Mesothelial cell of epicardium (in vitro differentiated cells): ENCODE measurements at regions not wholly inside any gene's neighbourhood (a gene's known extent, or its start where the extent isn't known, plus 50 kb on each side); places are given as distances from the start of the nearest gene placed in this dataset.

Experiments used
- DNase-seq, 2 experiments: peaks; one replicate each; pipeline ENCODE4 v3.0.0; 2021; ENCODE audit warnings: low spot score in 2 of 2; ENCODE audit not compliant: unreplicated experiment in 2 of 2
- H3K27ac Mint-ChIP-seq: 2 replicates; pipeline ENCODE4 v1.8.0; 2021; ENCODE audit warnings: mixed read lengths
- H3K27me3 Mint-ChIP-seq: 2 replicates; pipeline ENCODE4 v1.8.0; 2021; ENCODE audit warnings: low read depth, mixed read lengths
- H3K36me3 Mint-ChIP-seq: 2 replicates; pipeline ENCODE4 v1.8.0; 2021; ENCODE audit warnings: mixed read lengths
- H3K4me1 Mint-ChIP-seq: 2 replicates; pipeline ENCODE4 v1.8.0; 2021; ENCODE audit warnings: mixed read lengths
- H3K4me3 Mint-ChIP-seq: 2 replicates; pipeline ENCODE4 v1.8.0; 2021; ENCODE audit warnings: mild to moderate bottlenecking, moderate library complexity, mixed read lengths
- H3K9me3 Mint-ChIP-seq: 2 replicates; pipeline ENCODE4 v1.8.0; 2021; ENCODE audit warnings: mixed read lengths
- CTCF ChIP-seq: fragments of 200-600 bp; sonication (generic); IDR thresholded peaks from one replicate; pipeline ENCODE4 v1.5.0; 2021; ENCODE audit warnings: antibody characterized with exemption; ENCODE audit not compliant: unreplicated experiment

GRCh38 chr5:166358127-166358830, 1933.2 kb upstream of the WWC1 start:
- Mint-ChIP-seq H3K27ac (peak overlapping the region; percentile 55), H3K27me3 (no peaks in the 10 kb centered on the region), H3K4me1 (peaks cover 17% of the 10 kb centered on the region), H3K9me3 (peaks cover 45% of the 10 kb centered on the region), H3K36me3 (peaks cover 9% of the 10 kb centered on the region), H3K4me3 (no peak overlapping the region)
- TF ChIP-seq CTCF = no peak
- DNase-seq = no peak

GRCh38 chr5:166363087-166363760, 1928.2 kb upstream of the WWC1 start:
- H3K9me3 Mint-ChIP-seq = peaks cover 24% of the 10 kb centered on the region
- no peak for DNase-seq
- H3K4me3 Mint-ChIP-seq = no peak overlapping the region
- H3K27me3 Mint-ChIP-seq = no peaks in the 10 kb centered on the region
- H3K36me3 Mint-ChIP-seq = peaks cover 4% of the 10 kb centered on the region
- H3K4me1 Mint-ChIP-seq = peaks cover 4% of the 10 kb centered on the region
- H3K27ac Mint-ChIP-seq = no peak overlapping the region
- TF ChIP-seq CTCF = no peak

- no peak for TF ChIP-seq CTCF
These were observed 1926.3 kb upstream of the WWC1 start for GRCh38 chr5:166365164-166365563.

GRCh38 chr5:166367391-166367790, 1924.1 kb upstream of the WWC1 start:
- Mint-ChIP-seq H3K27ac (no peak overlapping the region), H3K27me3 (no peaks in the 10 kb centered on the region), H3K4me3 (no peak overlapping the region), H3K9me3 (no peaks in the 10 kb centered on the region), H3K4me1 (peaks cover 11% of the 10 kb centered on the region), H3K36me3 (no peaks in the 10 kb centered on the region)
- DNase-seq = no peak
- no peak for TF ChIP-seq CTCF

More at GRCh38 chr5:166365164-166365563, 1926.3 kb upstream of the WWC1 start:
- DNase-seq = no peak
- H3K27me3 Mint-ChIP-seq = no peaks in the 10 kb centered on the region
- H3K9me3 Mint-ChIP-seq = peaks cover 14% of the 10 kb centered on the region
- no peak overlapping the region for H3K4me3 Mint-ChIP-seq
- H3K36me3 Mint-ChIP-seq = peaks cover 4% of the 10 kb centered on the region
- H3K27ac Mint-ChIP-seq = no peak overlapping the region
- peaks cover 10% of the 10 kb centered on the region for H3K4me1 Mint-ChIP-seq

GRCh38 chr5:166369346-166369745, 1922.1 kb upstream of the WWC1 start:
- H3K4me3 Mint-ChIP-seq = no peak overlapping the region
- no peaks in the 10 kb centered on the region for H3K9me3 Mint-ChIP-seq
- H3K27ac Mint-ChIP-seq = peak overlapping the region; percentile 47
- no peak for DNase-seq
- TF ChIP-seq CTCF = no peak
- no peaks in the 10 kb centered on the region for H3K27me3 Mint-ChIP-seq
- H3K36me3 Mint-ChIP-seq = no peaks in the 10 kb centered on the region
- peaks cover 11% of the 10 kb centered on the region for H3K4me1 Mint-ChIP-seq
